ENCODE measurements at regions not wholly inside any gene's neighbourhood (a gene's known extent, or its start where the extent isn't known, plus 50 kb on each side); places are given as distances from the start of the nearest gene placed in this dataset.
"Not testable (repeated sequence)": the region's sequence is repeated elsewhere in the genome, so short reads cannot be mapped to it uniquely, and the experiment has no call there.

- DNase-seq (ENCODE audit: low read depth), result no peak
Observed at GRCh38 chr1:234960722-234961455, 167.7 kb downstream of the TOMM20 start.

- DNase-seq (ENCODE audit: low read depth), result no peak
Observed at GRCh38 chr1:234958706-234959657, 169.7 kb downstream of the TOMM20 start.

- DNase-seq (ENCODE audit: low read depth), result no peak
Observed at GRCh38 chr1:234958066-234958705, 170.5 kb downstream of the TOMM20 start.

- peak; percentile 91 for DNase-seq (ENCODE audit: low read depth)
Observed at GRCh38 chr1:234957330-234958065, 171.1 kb downstream of the TOMM20 start.

- peak; percentile 78 for DNase-seq (ENCODE audit: low read depth)
Observed at GRCh38 chr1:234956821-234957329, 171.8 kb downstream of the TOMM20 start.

- DNase-seq (ENCODE audit: low read depth), result peak; percentile 89
Observed at GRCh38 chr1:234955107-234955731, 173.4 kb downstream of the TOMM20 start.

- no peak for DNase-seq (ENCODE audit: low read depth)
Observed at GRCh38 chr1:234954613-234955012, 174.0 kb downstream of the TOMM20 start.

GRCh38 chr1:234953655-234954405 lies 174.8 kb downstream of the TOMM20 start:
- DNase-seq (ENCODE audit: low read depth), result no peak

- no peak for DNase-seq (ENCODE audit: low read depth)
Observed at GRCh38 chr1:234950598-234950997, 178.0 kb downstream of the TOMM20 start.

- DNase-seq (ENCODE audit: low read depth), result not testable (repeated sequence)
Observed at GRCh38 chr1:234949528-234949927, 179.1 kb downstream of the TOMM20 start.

- DNase-seq (ENCODE audit: low read depth), result no peak
Observed at GRCh38 chr1:234944439-234945344, 183.9 kb downstream of the TOMM20 start.

GRCh38 chr1:234943836-234944402 lies 184.7 kb downstream of the TOMM20 start:
- no peak for DNase-seq (ENCODE audit: low read depth)

GRCh38 chr1:234942879-234943506 lies 185.6 kb downstream of the TOMM20 start:
- no peak for DNase-seq (ENCODE audit: low read depth)

GRCh38 chr1:234942012-234942332 lies 186.7 kb downstream of the TOMM20 start:
- no peak for DNase-seq (ENCODE audit: low read depth)

- DNase-seq (ENCODE audit: low read depth), result no peak
Observed at GRCh38 chr1:234941321-234942011, 187.2 kb downstream of the TOMM20 start.

GRCh38 chr1:234940841-234941240 lies 187.8 kb downstream of the TOMM20 start:
- DNase-seq (ENCODE audit: low read depth), result no peak

- DNase-seq (ENCODE audit: low read depth), result no peak
Observed at GRCh38 chr1:234938924-234939323, 189.7 kb downstream of the TOMM20 start.

- no peak for DNase-seq (ENCODE audit: low read depth)
Observed at GRCh38 chr1:234938135-234938534, 190.5 kb downstream of the TOMM20 start.
